K562 (cell line): ENCODE measurements at regions not wholly inside any gene's neighbourhood (a gene's known extent, or its start where the extent isn't known, plus 50 kb on each side); places are given as distances from the start of the nearest gene placed in this dataset.

Experiments used
- ATAC-seq: fragments of 200-7000 bp; cut with Tn5 transposase; 3 replicates; pipeline ENCODE4 v1.9.1; 2020; ENCODE audit warnings: moderate library complexity
- BruUV-seq: library from RNA; stranded (reverse); fragments of 400-500 nt; replicated peaks from 2 replicates; lab custom pipeline; 2021; lab: Mats Ljungman, UMichigan
- CTCF ChIA-PET: fragments of 300-600 bp; formaldehyde crosslinking; extraction: SDS; loops from one replicate; lab custom pipeline; 2021; ENCODE audit warnings: low intra/inter-chr PET ratio; lab: Yijun Ruan, JAX
- POLR2A ChIA-PET: fragments of 300-600, 350-650 bp; sonication (Branson Sonifier 250); formaldehyde crosslinking; extraction: SDS; loops from one replicate; lab custom pipeline; 2021; ENCODE audit warnings: antibody characterized with exemption, inconsistent platforms; lab: Yijun Ruan, JAX
- DNase-seq, 4 experiments: peaks; one replicate each; pipeline versions ENCODE4 v3.0.0 to v3.0.0-alpha.2; 2011 to 2018; ENCODE audit warnings: low spot score in 3 of 4, mixed read lengths in 3 of 4; ENCODE audit errors: extremely low read depth in 1 of 4
- FAIRE-seq: peaks from 2 replicates; lab custom pipeline; 2011; peaks lifted over from hg19 to GRCh38; lab: Jason Lieb, UNC
- H2AFZ ChIP-seq: 2 replicates; pipeline ENCODE4 v1.6.0; 2011; ENCODE audit warnings: low read depth, low read length, control low read depth, inconsistent platforms
- H3K27ac ChIP-seq: fragments of 200-600 bp; 3 replicates; pipeline ENCODE4 v1.8.0; 2011; ENCODE audit warnings: low read depth, mild to moderate bottlenecking, control low read depth, inconsistent platforms, low read length, moderate library complexity, mixed read lengths; ENCODE audit errors: extremely low read depth
- H3K27me3 ChIP-seq, 2 experiments: fragments of 300-600 bp in 1 of 2; 2 replicates in 1 of 2; 3 replicates in 1 of 2; pipeline versions ENCODE4 v1.6.0 to v1.8.0; 2011; ENCODE audit warnings: inconsistent platforms in 2 of 2, low read length in 2 of 2, mild to moderate bottlenecking in 1 of 2, mixed read lengths in 1 of 2, moderate library complexity in 1 of 2; ENCODE audit not compliant: control insufficient read depth in 2 of 2, insufficient read depth in 2 of 2
- H3K36me3 ChIP-seq: fragments of 300-600 bp; 3 replicates; pipeline ENCODE4 v1.8.0; 2011; ENCODE audit warnings: mild to moderate bottlenecking, low read length, inconsistent platforms; ENCODE audit not compliant: control insufficient read depth, insufficient read depth
- H3K4me1 ChIP-seq, 2 experiments: fragments of 200-600 bp in 1 of 2; replicated peaks in 1 of 2; 2 replicates in 1 of 2; 3 replicates in 1 of 2; pipeline versions ENCODE4 v1.5.1 to v1.8.0; 2011; ENCODE audit warnings: inconsistent platforms in 2 of 2, low read length in 2 of 2, mild to moderate bottlenecking in 1 of 2, mixed read lengths in 1 of 2, moderate library complexity in 1 of 2; ENCODE audit not compliant: control insufficient read depth in 2 of 2, insufficient read depth in 2 of 2
- H3K4me2 ChIP-seq: 2 replicates; pipeline ENCODE4 v1.6.1; 2011; ENCODE audit warnings: low read length, control low read depth, inconsistent platforms, mixed read lengths; ENCODE audit not compliant: insufficient read depth
- H3K4me3 ChIP-seq: fragments of 200-600 bp; sonication (generic), shearing (Covaris generic); 2 replicates; pipeline ENCODE4 v1.5.1; 2016; ENCODE audit warnings: control low read depth, inconsistent platforms
- H3K79me2 ChIP-seq: fragments of 200-600 bp; 3 replicates; pipeline ENCODE4 v1.8.0; 2011; ENCODE audit warnings: low read length, inconsistent platforms; ENCODE audit not compliant: control insufficient read depth, insufficient read depth
- H3K9ac ChIP-seq, 2 experiments: 2 replicates each; pipeline versions ENCODE4 v1.6.0 to v1.6.1; 2011; ENCODE audit warnings: low read depth in 2 of 2, low read length in 2 of 2, control low read depth in 1 of 2, inconsistent platforms in 1 of 2, mild to moderate bottlenecking in 1 of 2, mixed read lengths in 1 of 2; ENCODE audit not compliant: insufficient read depth in 1 of 2
- H3K9me1 ChIP-seq: one replicate; pipeline ENCODE4 v1.6.0; 2011; ENCODE audit warnings: inconsistent platforms, mild to moderate bottlenecking, low read length, moderate library complexity; ENCODE audit not compliant: control insufficient read depth, insufficient read depth
- H3K9me3 ChIP-seq: replicated peaks from 2 replicates; pipeline ENCODE4 v1.5.1; 2011; ENCODE audit warnings: low read depth, low read length, inconsistent platforms; ENCODE audit not compliant: control insufficient read depth, insufficient read depth
- H4K20me1 ChIP-seq: replicated peaks from 2 replicates; pipeline ENCODE4 v1.6.1; 2011; ENCODE audit warnings: low read length, inconsistent platforms, mixed read lengths; ENCODE audit not compliant: control insufficient read depth, insufficient read depth
- ARID3A ChIP-seq: IDR thresholded peaks from 2 replicates; pipeline ENCODE4 v1.6.1; 2012; ENCODE audit warnings: low read depth, low read length, improper control_type of control experiment, borderline replicate concordance
- E2F6 ChIP-seq, 2 experiments: IDR thresholded peaks; 2 replicates each; pipeline ENCODE4 v1.6.1; 2011; ENCODE audit warnings: borderline replicate concordance in 1 of 2, control low read depth in 1 of 2, low read depth in 1 of 2, low read length in 1 of 2, mild to moderate bottlenecking in 1 of 2, mixed read lengths in 1 of 2, moderate library complexity in 1 of 2; ENCODE audit not compliant: insufficient read depth in 1 of 2, insufficient read length in 1 of 2, poor library complexity in 1 of 2, severe bottlenecking in 1 of 2; ENCODE audit errors: extremely low read depth in 1 of 2
- EP400 ChIP-seq: fragments of 450-650 bp; IDR thresholded peaks from 2 replicates; pipeline ENCODE4 v1.6.1; 2017; ENCODE audit warnings: antibody characterized with exemption, mild to moderate bottlenecking, moderate library complexity
- IRF9 ChIP-seq: fragments of 450-650 bp; IDR thresholded peaks from 2 replicates; pipeline ENCODE4 v1.6.1; 2016; ENCODE audit warnings: missing biosample characterization, missing genetic modification characterization
- LARP7 ChIP-seq: fragments of 450-650 bp; IDR thresholded peaks from 2 replicates; pipeline ENCODE4 v1.6.1; 2016
- NFIX ChIP-seq: fragments of 250-450 bp; sonication (Bioruptor Pico); IDR thresholded peaks from 2 replicates; pipeline ENCODE4 v1.4.0; 2020; ENCODE audit warnings: low read depth, mild to moderate bottlenecking, moderate library complexity
- NR2C2 ChIP-seq, 2 experiments: fragments of 200-800 bp in 1 of 2; sonication (Bioruptor generic) in 1 of 2; sonication (generic) in 1 of 2; formaldehyde crosslinking in 1 of 2; IDR thresholded peaks; 2 replicates each; pipeline versions ENCODE4 v1.6.1 to v1.8.0; 2016 to 2022; ENCODE audit warnings: mild to moderate bottlenecking in 1 of 2, missing compliant biosample characterization in 1 of 2, missing genetic modification characterization in 1 of 2, missing genetic modification reagents in 1 of 2
- PHF20 ChIP-seq: fragments of 450-650 bp; IDR thresholded peaks from 2 replicates; pipeline ENCODE4 v1.6.1; 2018; ENCODE audit not compliant: partially characterized antibody
- RBBP5 ChIP-seq: fragments of 200-600 bp; sonication (generic); IDR thresholded peaks from 2 replicates; pipeline ENCODE4 v1.6.1; 2012; ENCODE audit warnings: borderline replicate concordance, mild to moderate bottlenecking, low read length, control low read depth, inconsistent platforms; ENCODE audit not compliant: insufficient read depth, poor library complexity, severe bottlenecking
- ZBTB11 ChIP-seq, 3 experiments: fragments of 200-800 bp in 1 of 3; fragments of 250-450 bp in 1 of 3; fragments of 450-650 bp in 1 of 3; sonication (Bioruptor Pico) in 1 of 3; sonication (Bioruptor generic) in 1 of 3; formaldehyde crosslinking in 1 of 3; IDR thresholded peaks; 2 replicates each; pipeline versions ENCODE4 v1.6.1 to v1.8.0; 2016 to 2022; ENCODE audit warnings: mild to moderate bottlenecking in 2 of 3, missing genetic modification characterization in 2 of 3, missing compliant biosample characterization in 1 of 3, moderate library complexity in 1 of 3
- ZKSCAN1 ChIP-seq: fragments of 150-350 bp; IDR thresholded peaks from 2 replicates; pipeline ENCODE4 v1.6.1; 2016; ENCODE audit warnings: low read depth, low read length
- ZNF347 ChIP-seq: fragments of 450-650 bp; formaldehyde crosslinking; IDR thresholded peaks from 2 replicates; pipeline ENCODE4 v1.4.0; 2020; ENCODE audit warnings: low read depth, mild to moderate bottlenecking, moderate library complexity
- ZNF584 ChIP-seq: fragments of 200-800 bp; sonication (Bioruptor generic); IDR thresholded peaks from 2 replicates; pipeline ENCODE4 v1.6.1; 2016; ENCODE audit warnings: low read depth, mild to moderate bottlenecking, missing genetic modification characterization, missing compliant biosample characterization
- WGBS: fragments of 100-300 bp; shearing (Covaris generic); methylation state at CpG from one replicate; pipeline ENCODE4 v1.1.6; 2016; ENCODE audit warnings: low coverage, mixed read lengths; ENCODE audit not compliant: insufficient coverage; ENCODE audit errors: missing lambda C conversion rate; 5-methylcytosine and 5-hydroxymethylcytosine counted together
- in situ Hi-C: fragments of 300-500 bp; cut with MboI; formaldehyde crosslinking; loops from 4 replicates; pipeline ENCODE4 v1.15.0; 2018; ENCODE audit warnings: inconsistent platforms, mixed read lengths
- intact Hi-C: fragments of 100-400 bp; cut with micrococcal nuclease; formaldehyde crosslinking; loops from 2 replicates; pipeline ENCODE4 v1.14.2; 2022

GRCh38 chr21:26761174-26761915 is 83.9 kb downstream of the ADAMTS1 start:
- Histone ChIP-seq H3K9me1 (no peaks in the 10 kb centered on the region), H2AFZ (no peak overlapping the region), H3K79me2 (no peaks in the 10 kb centered on the region), H3K27ac (no peak overlapping the region), H3K9ac (no peak overlapping the region), H4K20me1 (no peaks in the 10 kb centered on the region), H3K27me3 (no peaks in the 10 kb centered on the region), H3K4me1 (no peaks in the 10 kb centered on the region), H3K9me3 (no peaks in the 10 kb centered on the region; the same call in 1 of the 2 replicates), H3K36me3 (no peaks in the 10 kb centered on the region), H3K4me2 (no peak overlapping the region), H3K4me3 (no peak overlapping the region)
- FAIRE-seq (no peak), DNase-seq (no peak), ATAC-seq (no peak)
- POLR2A ChIA-PET: no interaction called here
- WGBS: 3% methylated on average over 8 of the region's 8 CpGs
- CTCF ChIA-PET: interaction anchor here (0.5 kb wide), 1 partner anchor 12 kb away, joined by 3 read pairs; no protein-coding TSS in a partner anchor
- no TSS peak for BruUV-seq
- intact Hi-C loops (no loop called here), in situ Hi-C loops (no loop called here)
- TF ChIP-seq ZNF347 (CRISPR knock-in tag) (no peak), NFIX (CRISPR knock-in tag) (no peak), E2F6 (IDR thresholded peaks at IDR 0.05; ENCODE audit: borderline replicate concordance in 1 of 2, extremely low read depth in 1 of 2, insufficient read depth in 1 of 2, insufficient read length in 1 of 2, low read depth in 1 of 2, low read length in 1 of 2, poor library complexity in 1 of 2, severe bottlenecking in 1 of 2) (no peak), RBBP5 (no peak), PHF20 (no peak), EP400 (no peak), IRF9 (tag) (no peak), LARP7 (no peak), ZNF584 (CRISPR knock-in tag) (no peak), ARID3A (no peak), ZBTB11 (CRISPR knock-in tag; IDR thresholded peaks at IDR 0.05) (no peak), ZKSCAN1 (no peak), NR2C2 (CRISPR knock-in tag; IDR thresholded peaks at IDR 0.05) (no peak), NR2C2 (tag; IDR thresholded peaks at IDR 0.05) (no peak)
